ENCODE measurements at regions not wholly inside any gene's neighbourhood (a gene's known extent, or its start where the extent isn't known, plus 50 kb on each side); places are given as distances from the start of the nearest gene placed in this dataset.

GRCh38 chr17:79237448-79238053 lies 162.9 kb downstream of the ENGASE start:
- TF ChIP-seq CTCF (IDR thresholded peaks at IDR 0.05), result no peak

GRCh38 chr17:79235808-79236207 lies 161.2 kb downstream of the ENGASE start:
- no peak for TF ChIP-seq CTCF (IDR thresholded peaks at IDR 0.05)

- no peak for TF ChIP-seq CTCF (IDR thresholded peaks at IDR 0.05)
These were observed 159.4 kb downstream of the ENGASE start for GRCh38 chr17:79233916-79234551.

- no peak for TF ChIP-seq CTCF (IDR thresholded peaks at IDR 0.05)
These were observed 158.3 kb downstream of the ENGASE start for GRCh38 chr17:79232957-79233356.

- no peak for TF ChIP-seq CTCF (IDR thresholded peaks at IDR 0.05)
These were observed 157.2 kb downstream of the ENGASE start for GRCh38 chr17:79231766-79232287.

- TF ChIP-seq CTCF (IDR thresholded peaks at IDR 0.05), result no peak
These were observed 156.0 kb downstream of the ENGASE start for GRCh38 chr17:79230576-79230975.

- no peak for TF ChIP-seq CTCF (IDR thresholded peaks at IDR 0.05)
These were observed 151.4 kb downstream of the ENGASE start for GRCh38 chr17:79226037-79226436.

All from LNCAP (cell line).